ENCODE measurements at regions not wholly inside any gene's neighbourhood (a gene's known extent, or its start where the extent isn't known, plus 50 kb on each side); places are given as distances from the start of the nearest gene placed in this dataset.

- no peak overlapping the region for H3K4me3 Mint-ChIP-seq
- no peaks in the 10 kb centered on the region for H3K9me3 Mint-ChIP-seq
- H3K36me3 Mint-ChIP-seq (ENCODE audit: insufficient read depth), result no peaks in the 10 kb centered on the region
- H3K27ac Mint-ChIP-seq, result no peak overlapping the region
- no peak for ATAC-seq (replicated peaks)
- no peaks in the 10 kb centered on the region for H3K4me1 Mint-ChIP-seq (ENCODE audit: low read depth in 2 of 2)
- peaks cover 63 to 64% of the 10 kb centered on the region in 2 donors for H3K27me3 Mint-ChIP-seq
- DNase-seq, result no peak
These were observed 293.8 kb upstream of the POU3F1 start for GRCh38 chr1:38340409-38340808.

GRCh38 chr1:38337711-38338110, 291.1 kb upstream of the POU3F1 start:
- Mint-ChIP-seq H3K27me3 (peaks cover 48 to 52% of the 10 kb centered on the region in 2 donors), H3K36me3 (ENCODE audit: insufficient read depth) (no peaks in the 10 kb centered on the region), H3K9me3 (no peaks in the 10 kb centered on the region), H3K4me1 (ENCODE audit: low read depth in 2 of 2) (no peaks in the 10 kb centered on the region), H3K27ac (no peak overlapping the region), H3K4me3 (no peak overlapping the region)
- ATAC-seq (replicated peaks), result no peak
- DNase-seq, result no peak

- Mint-ChIP-seq H3K4me1 (ENCODE audit: low read depth in 2 of 2) (no peaks in the 10 kb centered on the region), H3K27ac (no peak overlapping the region), H3K4me3 (no peak overlapping the region), H3K9me3 (no peaks in the 10 kb centered on the region), H3K36me3 (ENCODE audit: insufficient read depth) (no peaks in the 10 kb centered on the region), H3K27me3 (peaks cover 41 to 44% of the 10 kb centered on the region in 2 donors)
- ATAC-seq (replicated peaks) (no peak), DNase-seq (no peak)
These were observed 290.4 kb upstream of the POU3F1 start for GRCh38 chr1:38336961-38337360.

DNA sequence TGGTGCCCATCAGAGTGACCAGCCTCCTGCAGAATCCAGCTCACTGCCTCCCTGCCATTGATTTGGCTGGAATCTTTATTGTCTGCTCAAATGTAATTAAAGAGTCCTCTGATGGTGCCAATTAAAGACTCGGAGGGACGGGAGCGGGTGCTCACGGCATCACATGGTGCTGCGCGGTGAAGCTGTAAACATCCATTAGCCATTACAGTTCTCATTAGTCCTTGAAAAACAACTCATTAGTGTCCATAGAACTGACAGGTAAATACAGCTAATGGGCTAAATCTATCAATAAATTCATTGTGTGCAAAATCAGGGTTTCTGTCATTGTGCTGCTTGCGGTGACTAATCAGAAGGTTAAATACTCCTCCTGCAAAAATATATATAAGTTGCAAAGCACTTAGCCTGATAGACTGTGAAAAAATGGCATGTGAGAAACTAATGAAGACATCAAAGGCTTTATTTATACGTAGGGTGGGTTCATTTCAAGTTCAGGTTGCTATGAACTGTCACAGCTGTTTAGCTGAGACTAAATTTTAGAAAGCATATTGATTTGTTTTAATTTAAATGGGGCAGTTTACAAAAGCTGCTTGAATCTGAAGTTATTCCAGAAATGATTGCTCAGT, 289.8 kb upstream of the POU3F1 start:
- no peak overlapping the region for H3K4me3 Mint-ChIP-seq
- no peak for DNase-seq

DNA sequence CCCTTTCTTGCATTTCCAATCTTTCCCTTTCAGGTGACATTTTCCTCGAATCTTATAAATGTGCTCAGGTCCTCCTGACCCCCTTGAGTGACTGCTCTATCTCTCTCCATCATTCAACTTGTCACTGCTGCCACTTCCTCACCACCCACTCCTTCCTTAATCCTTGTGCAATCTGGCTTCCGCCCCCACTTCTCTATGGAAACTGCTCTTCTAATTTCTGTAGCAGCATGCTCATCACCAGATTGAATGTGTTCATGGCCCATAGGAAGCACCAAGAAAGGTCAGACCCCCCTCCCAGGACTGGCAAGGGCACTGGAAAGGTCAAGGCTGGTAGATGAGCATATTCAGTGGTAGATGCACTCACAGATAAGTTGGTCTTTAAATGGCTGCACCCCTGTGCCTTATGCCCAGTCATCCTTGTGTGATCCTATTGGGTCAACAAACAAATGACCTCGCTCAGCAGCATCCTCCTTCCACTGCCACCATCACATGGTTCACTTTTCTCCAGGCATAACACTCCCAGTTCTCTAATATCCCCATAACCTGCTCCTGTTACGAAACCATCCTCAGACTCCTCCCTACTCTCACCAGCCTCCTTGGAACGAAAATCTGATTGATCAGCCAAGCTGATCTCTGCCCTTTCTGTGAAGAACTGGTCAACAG, 288.5 kb upstream of the POU3F1 start:
- peaks cover 23 to 25% of the 10 kb centered on the region in 2 donors for H3K27me3 Mint-ChIP-seq

More for the DNA sequence above, 289.8 kb upstream of the POU3F1 start:
- ATAC-seq (replicated peaks), result no peak
- no peaks in the 10 kb centered on the region for H3K4me1 Mint-ChIP-seq (ENCODE audit: low read depth in 2 of 2)
- peaks cover 35 to 39% of the 10 kb centered on the region in 2 donors for H3K27me3 Mint-ChIP-seq
- no peaks in the 10 kb centered on the region for H3K36me3 Mint-ChIP-seq (ENCODE audit: insufficient read depth)
- no peaks in the 10 kb centered on the region for H3K9me3 Mint-ChIP-seq
- H3K27ac Mint-ChIP-seq, result no peak overlapping the region

DNA sequence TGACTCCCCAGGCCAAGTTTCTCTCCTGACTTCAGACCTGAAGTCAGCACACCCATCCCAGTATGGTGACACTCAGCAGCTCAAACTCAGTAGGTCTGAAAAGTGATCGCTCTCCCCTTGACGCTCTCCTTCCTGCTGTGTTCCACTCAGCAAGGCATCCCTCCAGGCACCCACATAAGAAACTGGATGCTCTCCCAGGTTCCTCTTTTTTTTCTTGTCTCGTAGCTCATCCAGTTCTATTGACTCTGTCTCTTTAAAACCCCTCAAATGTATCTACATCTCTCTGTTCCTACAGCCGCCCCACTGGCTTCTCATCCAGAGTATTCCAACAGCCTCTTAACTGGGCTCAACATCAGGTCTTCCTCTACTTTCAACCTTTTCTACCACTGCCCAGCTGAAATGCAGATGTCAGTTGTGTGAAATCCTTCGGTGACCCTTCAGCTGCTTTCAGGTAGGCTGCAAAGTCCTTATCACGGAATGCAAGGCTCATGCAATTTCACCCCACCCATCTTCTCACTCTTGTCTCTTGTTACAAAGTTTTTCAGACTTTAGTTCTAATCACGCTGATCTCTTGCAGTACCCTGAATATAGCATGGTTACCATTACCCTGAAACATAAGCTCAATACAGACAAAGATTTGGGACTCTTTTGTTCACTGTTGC, 286.2 kb upstream of the POU3F1 start:
- Mint-ChIP-seq H3K27ac (no peak overlapping the region), H3K9me3 (no peaks in the 10 kb centered on the region), H3K27me3 (peaks cover 9 to 10% of the 10 kb centered on the region in 2 donors), H3K36me3 (ENCODE audit: insufficient read depth) (no peaks in the 10 kb centered on the region), H3K4me3 (no peak overlapping the region), H3K4me1 (ENCODE audit: low read depth in 2 of 2) (no peaks in the 10 kb centered on the region)
- no peak for ATAC-seq (replicated peaks)
- DNase-seq, result no peak

More for the DNA sequence above, 288.5 kb upstream of the POU3F1 start:
- H3K4me1 Mint-ChIP-seq (ENCODE audit: low read depth in 2 of 2), result no peaks in the 10 kb centered on the region
- no peak overlapping the region for H3K4me3 Mint-ChIP-seq
- H3K9me3 Mint-ChIP-seq, result no peaks in the 10 kb centered on the region
- H3K36me3 Mint-ChIP-seq (ENCODE audit: insufficient read depth), result no peaks in the 10 kb centered on the region
- H3K27ac Mint-ChIP-seq, result no peak overlapping the region
- no peak for ATAC-seq (replicated peaks)
- DNase-seq, result no peak

- peaks cover 11 to 16% of the 10 kb centered on the region in 2 donors for H3K27me3 Mint-ChIP-seq
- no peak overlapping the region for H3K27ac Mint-ChIP-seq
- H3K4me3 Mint-ChIP-seq, result no peak overlapping the region
- no peak for ATAC-seq (replicated peaks)
- no peaks in the 10 kb centered on the region for H3K4me1 Mint-ChIP-seq (ENCODE audit: low read depth in 2 of 2)
- no peak for DNase-seq
- no peaks in the 10 kb centered on the region for H3K36me3 Mint-ChIP-seq (ENCODE audit: insufficient read depth)
- H3K9me3 Mint-ChIP-seq, result no peaks in the 10 kb centered on the region
These were observed 285.1 kb upstream of the POU3F1 start for GRCh38 chr1:38331496-38332210.

DNA sequence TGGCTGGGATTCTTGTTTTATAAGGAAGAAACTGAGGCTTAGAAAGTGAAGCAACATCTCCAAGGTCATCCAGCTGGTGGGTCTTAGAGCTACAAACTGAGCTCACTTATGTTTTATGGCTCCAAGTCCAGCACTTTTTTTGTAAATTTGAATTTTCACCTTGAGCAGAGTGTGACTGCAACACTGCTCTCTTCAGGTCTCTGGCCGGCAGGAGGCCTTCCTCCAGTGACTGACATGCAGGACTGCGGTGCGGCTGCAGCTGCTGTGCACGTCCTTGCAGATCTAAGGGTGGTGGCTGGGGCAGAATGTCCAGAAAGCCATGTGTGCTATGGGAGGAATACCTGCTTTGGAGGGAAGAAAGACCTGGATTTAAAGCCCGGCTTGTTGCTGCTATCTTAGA, 284.2 kb upstream of the POU3F1 start:
- DNase-seq (no peak), ATAC-seq (replicated peaks) (no peak)
- H3K27me3 Mint-ChIP-seq, result peaks cover 17 to 24% of the 10 kb centered on the region in 2 donors
- no peak overlapping the region for H3K4me3 Mint-ChIP-seq
- no peaks in the 10 kb centered on the region for H3K4me1 Mint-ChIP-seq (ENCODE audit: low read depth in 2 of 2)
- no peaks in the 10 kb centered on the region for H3K9me3 Mint-ChIP-seq
- no peaks in the 10 kb centered on the region for H3K36me3 Mint-ChIP-seq (ENCODE audit: insufficient read depth)
- no peak overlapping the region for H3K27ac Mint-ChIP-seq

- Mint-ChIP-seq H3K36me3 (ENCODE audit: insufficient read depth) (no peaks in the 10 kb centered on the region), H3K4me3 (no peak overlapping the region), H3K27ac (no peak overlapping the region), H3K27me3 (peaks cover 28 to 36% of the 10 kb centered on the region in 2 donors), H3K4me1 (ENCODE audit: low read depth in 2 of 2) (no peaks in the 10 kb centered on the region), H3K9me3 (peaks cover 0 to 2% of the 10 kb centered on the region in 2 donors)
- ATAC-seq (replicated peaks), result no peak
- no peak for DNase-seq
These were observed 283.1 kb upstream of the POU3F1 start for GRCh38 chr1:38329644-38330043.

- Mint-ChIP-seq H3K4me1 (ENCODE audit: low read depth in 2 of 2) (no peaks in the 10 kb centered on the region), H3K36me3 (ENCODE audit: insufficient read depth) (no peaks in the 10 kb centered on the region), H3K4me3 (no peak overlapping the region), H3K9me3 (peaks cover 0 to 2% of the 10 kb centered on the region in 2 donors), H3K27me3 (peaks cover 38 to 48% of the 10 kb centered on the region in 2 donors), H3K27ac (no peak overlapping the region)
- ATAC-seq (replicated peaks) (no peak), DNase-seq (no peak)
These were observed 281.9 kb upstream of the POU3F1 start for GRCh38 chr1:38328278-38329035.

DNA sequence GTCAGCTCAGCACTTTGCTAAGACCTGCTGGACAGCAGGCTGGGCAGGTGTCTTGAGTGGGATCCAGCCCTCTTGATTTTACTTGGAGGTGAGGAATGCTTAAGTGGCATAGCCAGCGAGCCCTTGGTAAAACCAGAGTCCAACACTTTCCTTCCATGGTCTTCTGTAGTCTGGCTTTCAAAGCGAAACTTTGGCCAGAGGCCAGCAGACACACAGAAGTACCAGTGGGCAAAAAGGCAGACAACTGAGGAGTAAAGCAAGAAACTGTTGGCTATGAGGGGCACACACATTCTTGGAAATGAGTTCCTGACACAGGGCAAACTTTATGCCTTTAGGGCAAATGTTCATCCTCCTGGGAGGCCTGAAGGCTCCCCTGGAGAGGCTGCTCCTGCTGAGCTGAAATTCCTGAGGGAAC, 281.0 kb upstream of the POU3F1 start:
- no peak for DNase-seq
- peaks cover 0 to 2% of the 10 kb centered on the region in 2 donors for H3K9me3 Mint-ChIP-seq
- H3K27me3 Mint-ChIP-seq, result peaks cover 47 to 57% of the 10 kb centered on the region in 2 donors
- no peak overlapping the region for H3K4me3 Mint-ChIP-seq
- H3K4me1 Mint-ChIP-seq (ENCODE audit: low read depth in 2 of 2), result no peaks in the 10 kb centered on the region
- H3K36me3 Mint-ChIP-seq (ENCODE audit: insufficient read depth), result no peaks in the 10 kb centered on the region
- H3K27ac Mint-ChIP-seq, result no peak overlapping the region
- no peak for ATAC-seq (replicated peaks)

- Mint-ChIP-seq H3K4me3 (no peak overlapping the region), H3K4me1 (ENCODE audit: low read depth in 2 of 2) (no peaks in the 10 kb centered on the region), H3K9me3 (peaks cover 0 to 2% of the 10 kb centered on the region in 2 donors), H3K27me3 (peaks cover 52 to 62% of the 10 kb centered on the region in 2 donors), H3K27ac (no peak overlapping the region), H3K36me3 (ENCODE audit: insufficient read depth) (no peaks in the 10 kb centered on the region)
- no peak for ATAC-seq (replicated peaks)
- no peak for DNase-seq
These were observed 280.3 kb upstream of the POU3F1 start for GRCh38 chr1:38326856-38327255.

DNA sequence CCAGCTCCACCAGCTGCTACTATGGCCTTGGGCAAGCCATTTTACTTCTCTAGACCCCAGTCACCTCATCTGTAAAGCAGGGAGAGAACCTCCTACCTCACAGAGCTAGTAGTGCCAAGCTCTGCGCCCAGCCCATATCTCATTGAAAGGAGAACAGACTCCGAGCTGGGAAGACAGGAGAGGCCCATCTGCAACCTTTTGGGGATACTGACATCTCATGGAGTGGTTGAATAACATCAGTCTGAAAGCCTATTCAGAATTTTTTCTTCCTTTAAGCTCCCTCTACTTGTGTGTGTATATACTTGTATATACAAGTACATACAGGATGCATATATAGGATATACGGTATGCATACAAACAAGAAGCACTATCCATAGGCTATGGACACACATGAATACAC, 279.5 kb upstream of the POU3F1 start:
- DNase-seq (no peak), ATAC-seq (replicated peaks) (no peak)
- H3K9me3 Mint-ChIP-seq, result peaks cover 0 to 2% of the 10 kb centered on the region in 2 donors
- peaks cover 58 to 62% of the 10 kb centered on the region in 2 donors for H3K27me3 Mint-ChIP-seq
- H3K27ac Mint-ChIP-seq, result no peak overlapping the region
- no peak overlapping the region for H3K4me3 Mint-ChIP-seq
- H3K4me1 Mint-ChIP-seq (ENCODE audit: low read depth in 2 of 2), result no peaks in the 10 kb centered on the region
- H3K36me3 Mint-ChIP-seq (ENCODE audit: insufficient read depth), result no peaks in the 10 kb centered on the region
